Mesothelial cell of epicardium (in vitro differentiated cells): ENCODE measurements at regions not wholly inside any gene's neighbourhood (a gene's known extent, or its start where the extent isn't known, plus 50 kb on each side); places are given as distances from the start of the nearest gene placed in this dataset.

Experiments
- DNase-seq, 2 experiments: peaks; one replicate each; pipeline ENCODE4 v3.0.0; 2021; ENCODE audit warnings: low spot score in 2 of 2; ENCODE audit not compliant: unreplicated experiment in 2 of 2
- H3K27ac Mint-ChIP-seq: 2 replicates; pipeline ENCODE4 v1.8.0; 2021; ENCODE audit warnings: mixed read lengths
- H3K27me3 Mint-ChIP-seq: 2 replicates; pipeline ENCODE4 v1.8.0; 2021; ENCODE audit warnings: low read depth, mixed read lengths
- H3K36me3 Mint-ChIP-seq: 2 replicates; pipeline ENCODE4 v1.8.0; 2021; ENCODE audit warnings: mixed read lengths
- H3K4me1 Mint-ChIP-seq: 2 replicates; pipeline ENCODE4 v1.8.0; 2021; ENCODE audit warnings: mixed read lengths
- H3K4me3 Mint-ChIP-seq: 2 replicates; pipeline ENCODE4 v1.8.0; 2021; ENCODE audit warnings: mild to moderate bottlenecking, moderate library complexity, mixed read lengths
- H3K9me3 Mint-ChIP-seq: 2 replicates; pipeline ENCODE4 v1.8.0; 2021; ENCODE audit warnings: mixed read lengths
- CTCF ChIP-seq: fragments of 200-600 bp; sonication (generic); IDR thresholded peaks from one replicate; pipeline ENCODE4 v1.5.0; 2021; ENCODE audit warnings: antibody characterized with exemption; ENCODE audit not compliant: unreplicated experiment

GRCh38 chr3:177371146-177371545 lies 173.9 kb upstream of the TBL1XR1 start:
- no peak overlapping the region for H3K4me3 Mint-ChIP-seq
- no peak for DNase-seq
- no peaks in the 10 kb centered on the region for H3K36me3 Mint-ChIP-seq
- peaks cover 3% of the 10 kb centered on the region for H3K9me3 Mint-ChIP-seq
- H3K27ac Mint-ChIP-seq, result peak overlapping the region; percentile 87
- H3K4me1 Mint-ChIP-seq, result peaks cover 37% of the 10 kb centered on the region
- no peak for TF ChIP-seq CTCF
- H3K27me3 Mint-ChIP-seq, result no peaks in the 10 kb centered on the region

- Mint-ChIP-seq H3K27me3 (no peaks in the 10 kb centered on the region), H3K4me1 (peaks cover 42% of the 10 kb centered on the region), H3K36me3 (no peaks in the 10 kb centered on the region), H3K4me3 (no peak overlapping the region), H3K9me3 (peaks cover 3% of the 10 kb centered on the region), H3K27ac (peak overlapping the region; percentile 13)
- no peak for DNase-seq
- no peak for TF ChIP-seq CTCF
Observed at GRCh38 chr3:177371888-177372287, 174.6 kb upstream of the TBL1XR1 start.

GRCh38 chr3:177374323-177374722 lies 177.0 kb upstream of the TBL1XR1 start:
- no peak for TF ChIP-seq CTCF
- no peak for DNase-seq
- no peak overlapping the region for H3K4me3 Mint-ChIP-seq
- H3K4me1 Mint-ChIP-seq, result peaks cover 57% of the 10 kb centered on the region
- no peaks in the 10 kb centered on the region for H3K27me3 Mint-ChIP-seq
- H3K36me3 Mint-ChIP-seq, result no peaks in the 10 kb centered on the region
- peaks cover 3% of the 10 kb centered on the region for H3K9me3 Mint-ChIP-seq
- peak overlapping the region; percentile 34 for H3K27ac Mint-ChIP-seq

GRCh38 chr3:177375316-177375715 lies 178.0 kb upstream of the TBL1XR1 start:
- Mint-ChIP-seq H3K27ac (peak overlapping the region; percentile 74), H3K9me3 (peaks cover 6% of the 10 kb centered on the region), H3K4me1 (peaks cover 50% of the 10 kb centered on the region), H3K4me3 (no peak overlapping the region), H3K36me3 (peaks cover 4% of the 10 kb centered on the region), H3K27me3 (no peaks in the 10 kb centered on the region)
- DNase-seq, result no peak
- no peak for TF ChIP-seq CTCF

- H3K27me3 Mint-ChIP-seq, result no peaks in the 10 kb centered on the region
- TF ChIP-seq CTCF, result no peak
- peaks cover 6% of the 10 kb centered on the region for H3K36me3 Mint-ChIP-seq
- H3K27ac Mint-ChIP-seq, result peak overlapping the region; percentile 90
- no peak overlapping the region for H3K4me3 Mint-ChIP-seq
- H3K4me1 Mint-ChIP-seq, result peaks cover 33% of the 10 kb centered on the region
- peaks cover 9% of the 10 kb centered on the region for H3K9me3 Mint-ChIP-seq
- DNase-seq, result no peak
Observed at GRCh38 chr3:177377166-177377565, 179.9 kb upstream of the TBL1XR1 start.

- H3K27me3 Mint-ChIP-seq, result no peaks in the 10 kb centered on the region
- no peak for TF ChIP-seq CTCF
- H3K27ac Mint-ChIP-seq, result peak overlapping the region; percentile 90
- no peak for DNase-seq
- H3K4me3 Mint-ChIP-seq, result no peak overlapping the region
- peaks cover 13% of the 10 kb centered on the region for H3K9me3 Mint-ChIP-seq
- H3K4me1 Mint-ChIP-seq, result peaks cover 34% of the 10 kb centered on the region
- H3K36me3 Mint-ChIP-seq, result peaks cover 8% of the 10 kb centered on the region
Observed at GRCh38 chr3:177378168-177378567, 180.9 kb upstream of the TBL1XR1 start.
